Astrocyte (in vitro differentiated cells and primary cell): ENCODE measurements at regions not wholly inside any gene's neighbourhood (a gene's known extent, or its start where the extent isn't known, plus 50 kb on each side); places are given as distances from the start of the nearest gene placed in this dataset.
A peak's percentile ranks its signal among the peaks of the same experiment; 100 is the strongest.

Experiments used
- DNase-seq: peaks from one replicate; pipeline ENCODE4 v3.0.0-alpha.2; 2010; ENCODE audit warnings: low read depth
- FAIRE-seq: peaks from 2 replicates; lab custom pipeline; 2011; peaks lifted over from hg19 to GRCh38; lab: Jason Lieb, UNC
- H2AFZ ChIP-seq: 2 replicates; pipeline ENCODE4 v1.6.0; 2012; ENCODE audit warnings: low read depth, low read length, inconsistent platforms
- H3K27ac ChIP-seq: 2 replicates; pipeline ENCODE4 v1.5.1; 2011; ENCODE audit warnings: low read depth, low read length, inconsistent platforms
- H3K27me3 ChIP-seq: 2 replicates; pipeline ENCODE4 v1.6.0; 2011; ENCODE audit warnings: low read length, inconsistent platforms; ENCODE audit not compliant: insufficient read depth
- H3K36me3 ChIP-seq: 2 replicates; pipeline ENCODE4 v1.5.1; 2011; ENCODE audit warnings: low read length, inconsistent platforms; ENCODE audit not compliant: insufficient read depth
- H3K4me1 ChIP-seq: 2 replicates; pipeline ENCODE4 v1.5.1; 2011; ENCODE audit warnings: low read length, inconsistent platforms; ENCODE audit not compliant: insufficient read depth
- H3K4me2 ChIP-seq: 2 replicates; pipeline ENCODE4 v1.6.0; 2012; ENCODE audit warnings: low read length, inconsistent platforms
- H3K4me3 ChIP-seq: 2 replicates; pipeline ENCODE4 v1.5.1; 2011; ENCODE audit warnings: low read depth, mild to moderate bottlenecking, low read length, inconsistent platforms; ENCODE audit not compliant: insufficient read depth
- H3K79me2 ChIP-seq: 2 replicates; pipeline ENCODE4 v1.6.0; 2012; ENCODE audit warnings: mild to moderate bottlenecking, low read length, inconsistent platforms; ENCODE audit not compliant: insufficient read depth
- H3K9ac ChIP-seq: 2 replicates; pipeline ENCODE4 v1.6.0; 2012; ENCODE audit warnings: mild to moderate bottlenecking, low read length, inconsistent platforms
- H3K9me3 ChIP-seq: 2 replicates; pipeline ENCODE4 v1.5.1; 2012; ENCODE audit warnings: low read depth, mild to moderate bottlenecking, low read length, inconsistent platforms; ENCODE audit not compliant: insufficient read depth
- H4K20me1 ChIP-seq: 2 replicates; pipeline ENCODE4 v1.6.0; 2012; ENCODE audit warnings: low read length, inconsistent platforms; ENCODE audit not compliant: insufficient read depth
- H3K27ac Mint-ChIP-seq: one replicate; pipeline ENCODE4 v1.8.0; 2021; ENCODE audit warnings: mild to moderate bottlenecking, mixed read lengths; ENCODE audit not compliant: unreplicated experiment
- H3K27me3 Mint-ChIP-seq: one replicate; pipeline ENCODE4 v1.8.0; 2021; ENCODE audit warnings: low read depth, mixed read lengths; ENCODE audit not compliant: unreplicated experiment
- H3K36me3 Mint-ChIP-seq: one replicate; pipeline ENCODE4 v1.8.0; 2021; ENCODE audit warnings: low read depth, mixed read lengths; ENCODE audit not compliant: unreplicated experiment
- H3K4me1 Mint-ChIP-seq: one replicate; pipeline ENCODE4 v1.8.0; 2021; ENCODE audit warnings: low read depth, mixed read lengths; ENCODE audit not compliant: unreplicated experiment
- H3K4me3 Mint-ChIP-seq: one replicate; pipeline ENCODE4 v1.8.0; 2021; ENCODE audit warnings: mild to moderate bottlenecking, moderate library complexity, mixed read lengths; ENCODE audit not compliant: unreplicated experiment
- H3K9me3 Mint-ChIP-seq: one replicate; pipeline ENCODE4 v1.8.0; 2021; ENCODE audit warnings: mild to moderate bottlenecking, mixed read lengths; ENCODE audit not compliant: unreplicated experiment
- CTCF ChIP-seq: IDR thresholded peaks from 2 replicates; pipeline ENCODE4 v1.5.1; 2011; ENCODE audit warnings: low read depth, mild to moderate bottlenecking, inconsistent platforms, low read length, moderate library complexity; ENCODE audit not compliant: insufficient read depth
- EZH2 ChIP-seq: IDR thresholded peaks from 2 replicates; pipeline ENCODE4 v1.6.1; 2012; ENCODE audit warnings: mild to moderate bottlenecking, low read length, inconsistent platforms; ENCODE audit not compliant: insufficient read depth

GRCh38 chr12:17388679-17389078, 701.3 kb downstream of the RERGL start:
- Mint-ChIP-seq H3K4me1 (no peaks in the 10 kb centered on the region), H3K9me3 (no peaks in the 10 kb centered on the region), H3K27me3 (no peaks in the 10 kb centered on the region), H3K27ac (no peak overlapping the region), H3K4me3 (no peak overlapping the region), H3K36me3 (no peaks in the 10 kb centered on the region)
- no peak for FAIRE-seq
- Histone ChIP-seq H3K4me2 (no peak overlapping the region), H3K27ac (no peak overlapping the region), H3K79me2 (no peaks in the 10 kb centered on the region), H2AFZ (no peak overlapping the region), H3K9me3 (no peaks in the 10 kb centered on the region), H3K9ac (no peak overlapping the region), H3K27me3 (no peaks in the 10 kb centered on the region), H3K4me1 (no peaks in the 10 kb centered on the region), H4K20me1 (no peaks in the 10 kb centered on the region), H3K36me3 (no peaks in the 10 kb centered on the region), H3K4me3 (no peak overlapping the region)
- no peak for DNase-seq
- TF ChIP-seq EZH2 (no peak), CTCF (no peak)

- H3K36me3 Mint-ChIP-seq = no peaks in the 10 kb centered on the region
- TF ChIP-seq EZH2 (no peak), CTCF (no peak)
- H3K27ac Mint-ChIP-seq = no peak overlapping the region
Observed at GRCh38 chr12:17383321-17383720, 706.7 kb downstream of the RERGL start.

GRCh38 chr12:17381211-17381610, 708.8 kb downstream of the RERGL start:
- Mint-ChIP-seq H3K27ac (peak overlapping the region; percentile 61), H3K4me3 (no peak overlapping the region), H3K27me3 (no peaks in the 10 kb centered on the region), H3K4me1 (peaks cover 3% of the 10 kb centered on the region), H3K36me3 (no peaks in the 10 kb centered on the region), H3K9me3 (no peaks in the 10 kb centered on the region)
- H3K79me2 ChIP-seq = no peaks in the 10 kb centered on the region
- no peak overlapping the region for H3K27ac ChIP-seq
- H3K4me2 ChIP-seq = no peak overlapping the region
- H3K9me3 ChIP-seq = no peaks in the 10 kb centered on the region
- H3K4me3 ChIP-seq = no peak overlapping the region
- no peak for TF ChIP-seq EZH2
- TF ChIP-seq CTCF = no peak
- no peak overlapping the region for H2AFZ ChIP-seq
- no peak overlapping the region for H3K9ac ChIP-seq
- no peaks in the 10 kb centered on the region for H3K36me3 ChIP-seq
- no peaks in the 10 kb centered on the region for H3K4me1 ChIP-seq
- H3K27me3 ChIP-seq = no peaks in the 10 kb centered on the region
- DNase-seq (no peak), FAIRE-seq (no peak)
- H4K20me1 ChIP-seq = no peaks in the 10 kb centered on the region

More at GRCh38 chr12:17383321-17383720, 706.7 kb downstream of the RERGL start:
- FAIRE-seq (no peak), DNase-seq (no peak)
- Histone ChIP-seq H4K20me1 (no peaks in the 10 kb centered on the region), H3K9ac (no peak overlapping the region), H3K36me3 (no peaks in the 10 kb centered on the region), H3K9me3 (no peaks in the 10 kb centered on the region), H3K27ac (no peak overlapping the region), H3K4me3 (no peak overlapping the region), H3K4me1 (no peaks in the 10 kb centered on the region), H3K79me2 (no peaks in the 10 kb centered on the region), H3K4me2 (no peak overlapping the region), H2AFZ (no peak overlapping the region), H3K27me3 (no peaks in the 10 kb centered on the region)
- Mint-ChIP-seq H3K4me3 (no peak overlapping the region), H3K4me1 (peaks cover 3% of the 10 kb centered on the region), H3K27me3 (no peaks in the 10 kb centered on the region), H3K9me3 (no peaks in the 10 kb centered on the region)
